Stimulated activated CD4-positive, alpha-beta T cell treated with anti-CD3 and anti-CD28 coated beads, Interleukin-2, amount 100 ng/mL, for 24 hours (primary cell): ENCODE measurements at regions not wholly inside any gene's neighbourhood (a gene's known extent, or its start where the extent isn't known, plus 50 kb on each side); places are given as distances from the start of the nearest gene placed in this dataset.
"Not testable (repeated sequence)": the region's sequence is repeated elsewhere in the genome, so short reads cannot be mapped to it uniquely, and the experiment has no call there.

Source experiments
- DNase-seq, 2 donors: peaks; one replicate each; pipeline ENCODE4 v3.0.0-alpha.2; 2020

GRCh38 chr5:58357121-58357520 is 102.8 kb downstream of the PLK2 start:
- no peak for DNase-seq

GRCh38 chr5:58356662-58357061 is 103.2 kb downstream of the PLK2 start:
- no peak for DNase-seq

GRCh38 chr5:58354827-58355226 is 105.1 kb downstream of the PLK2 start:
- DNase-seq: no peak

GRCh38 chr5:58353992-58354391 is 105.9 kb downstream of the PLK2 start:
- no peak for DNase-seq

GRCh38 chr5:58351190-58351589 is 108.7 kb downstream of the PLK2 start:
- DNase-seq: no peak

GRCh38 chr5:58348996-58349728 is 110.7 kb downstream of the PLK2 start:
- DNase-seq: no peak

DNA sequence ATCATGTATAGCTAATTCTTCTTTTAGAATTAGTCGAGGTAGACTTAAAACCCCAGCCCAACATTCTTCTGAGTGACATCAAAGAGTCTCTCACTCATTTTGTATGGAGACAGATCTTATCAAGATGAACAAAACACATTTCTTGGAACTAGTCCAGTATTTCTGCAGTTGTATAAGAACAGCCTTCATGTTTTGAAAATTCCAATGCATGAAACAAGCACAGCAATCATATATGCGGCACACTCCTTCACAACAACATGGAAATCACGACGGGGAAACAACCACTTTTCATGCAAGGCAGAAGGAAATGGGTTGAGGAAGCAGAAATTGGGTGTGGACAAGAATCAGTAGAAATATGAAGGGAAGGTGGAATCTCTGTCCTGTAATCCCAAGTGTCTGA is 113.8 kb downstream of the PLK2 start:
- DNase-seq: no peak

DNA sequence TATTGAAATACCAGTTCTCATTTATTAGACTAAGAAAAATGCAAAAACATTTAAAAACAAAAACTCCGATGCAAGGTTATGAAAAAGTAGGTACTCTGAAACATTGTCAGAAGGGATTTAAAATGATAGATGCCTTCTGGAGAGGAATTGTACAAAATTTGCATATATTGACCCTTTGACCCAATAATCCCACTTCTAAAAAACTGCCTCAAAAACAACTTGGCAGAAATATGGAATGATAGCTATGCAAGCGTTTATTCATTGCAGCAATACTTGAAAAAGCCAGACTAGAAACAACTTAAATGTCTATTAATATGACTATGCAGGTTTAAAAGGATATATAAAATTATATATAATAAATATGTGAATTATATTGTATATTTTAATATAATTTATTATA is 118.4 kb downstream of the PLK2 start:
- DNase-seq: no peak

DNA sequence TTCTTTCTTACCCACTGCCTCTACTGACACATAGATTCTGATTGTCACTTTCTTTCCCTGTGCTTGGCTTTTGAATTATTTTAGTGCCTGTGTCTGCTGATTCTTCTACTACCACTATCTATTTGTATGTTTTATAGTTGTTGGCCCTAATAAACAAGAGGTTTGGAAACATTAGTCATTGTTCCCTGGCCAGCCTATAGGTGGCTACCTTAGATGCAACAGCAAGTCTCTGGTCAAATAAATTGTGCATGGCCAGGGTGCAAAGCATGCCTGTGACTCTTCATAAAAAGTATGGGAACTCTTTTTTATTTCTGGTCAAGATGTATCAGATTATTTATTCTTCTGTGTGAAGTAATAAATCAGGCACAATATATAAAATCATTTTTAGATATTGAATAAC is 124.4 kb downstream of the PLK2 start:
- DNase-seq: no peak

DNA sequence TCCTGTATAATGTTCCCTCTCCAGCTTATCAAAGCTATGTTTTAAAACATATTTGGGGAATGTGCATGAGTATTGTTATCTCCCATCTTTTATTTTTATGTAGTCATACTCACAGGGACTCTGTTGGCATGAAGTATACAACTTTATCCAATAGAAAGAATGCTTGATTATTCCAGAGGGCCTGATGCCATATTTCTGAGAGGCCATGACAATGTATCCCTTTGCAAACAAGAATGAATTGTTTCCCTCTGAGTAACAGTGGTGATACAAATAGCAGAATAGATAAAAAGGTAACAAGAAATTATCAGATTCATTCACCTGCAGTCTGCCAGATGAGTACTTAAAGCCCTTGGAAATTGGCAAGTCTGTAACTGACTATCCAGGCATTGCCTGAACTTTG is 125.9 kb downstream of the PLK2 start:
- no peak for DNase-seq

DNA sequence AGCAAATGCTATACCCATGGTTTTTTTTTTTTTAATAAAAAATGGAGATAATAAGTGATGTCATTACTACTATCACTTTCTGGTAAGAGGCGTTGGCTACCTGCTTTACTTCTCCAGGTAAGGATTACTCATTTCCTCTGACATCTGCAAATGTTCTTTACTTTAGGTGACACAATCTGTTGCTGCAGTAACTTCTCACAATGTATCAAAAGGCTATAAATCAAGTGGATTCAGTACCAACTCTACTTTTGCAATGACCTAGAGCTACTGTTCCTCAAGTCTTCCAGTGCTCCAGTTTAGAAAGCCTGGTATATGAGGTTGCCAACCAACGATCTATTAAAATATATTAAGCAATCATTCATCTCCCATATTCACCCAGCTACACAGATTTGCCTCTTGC is 129.1 kb downstream of the PLK2 start:
- DNase-seq: no peak

GRCh38 chr5:58327289-58327688 is 132.6 kb downstream of the PLK2 start:
- no peak for DNase-seq

- DNase-seq: no peak
Observed at GRCh38 chr5:58326022-58326421, 133.9 kb downstream of the PLK2 start.

DNA sequence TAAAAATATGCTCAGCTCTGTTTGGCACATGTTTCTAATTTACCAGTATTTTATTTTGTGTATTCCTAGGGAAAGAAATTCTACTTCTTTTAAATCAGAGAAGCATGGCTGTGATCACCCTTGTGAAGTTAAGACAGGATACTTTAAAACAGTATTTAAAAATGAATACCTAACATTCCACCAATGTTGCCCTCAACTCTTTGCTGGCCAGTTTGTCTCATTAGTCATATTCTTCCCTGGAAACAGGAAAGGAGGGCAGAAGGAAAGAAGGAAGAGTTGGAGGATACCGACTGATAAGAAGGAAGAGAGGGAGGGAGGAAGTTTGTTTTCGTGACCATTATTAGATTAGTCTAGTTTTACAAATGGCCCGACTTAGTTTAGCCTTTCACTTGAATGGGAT is 137.4 kb downstream of the PLK2 start:
- no peak for DNase-seq

GRCh38 chr5:58318468-58318867 is 141.4 kb downstream of the PLK2 start:
- no peak for DNase-seq

DNA sequence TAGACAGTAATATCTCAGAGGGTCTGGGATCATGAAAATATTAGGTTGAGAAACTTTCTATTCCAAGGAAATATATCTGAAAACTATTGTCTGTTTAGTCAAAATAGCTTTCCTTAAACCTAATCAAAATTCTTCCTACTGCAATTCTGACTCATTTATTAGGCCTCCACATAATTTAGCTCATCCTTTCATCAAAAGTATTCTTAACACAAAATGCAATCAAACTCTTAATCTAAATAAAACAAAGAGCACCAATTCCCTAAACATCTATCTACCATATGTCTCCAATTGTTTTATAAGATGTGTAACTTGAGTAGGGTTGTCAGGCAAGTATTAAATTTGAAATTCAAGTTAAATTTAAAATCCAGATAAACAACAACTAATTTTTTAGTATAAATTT is 142.1 kb downstream of the PLK2 start:
- DNase-seq: no peak

DNA sequence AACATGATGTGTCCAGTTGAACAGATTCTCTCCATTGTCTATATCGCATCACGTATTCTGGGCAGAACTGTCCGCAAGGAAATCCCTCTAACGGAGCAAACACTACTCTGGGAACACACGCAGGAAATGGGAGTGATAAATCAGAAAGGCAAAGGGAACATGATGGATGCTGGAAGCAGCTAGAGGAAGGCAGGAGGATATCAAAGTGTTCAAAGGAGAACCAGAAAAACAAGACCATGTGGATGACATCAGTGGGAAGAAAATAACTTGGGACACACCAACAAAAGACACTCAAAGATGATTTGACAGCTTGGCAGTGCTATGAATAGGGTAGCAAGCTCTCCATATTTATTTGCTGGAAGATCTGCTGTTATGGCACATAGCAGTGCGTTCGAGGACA is 142.9 kb downstream of the PLK2 start:
- DNase-seq: no peak

GRCh38 chr5:58315794-58316193 is 144.1 kb downstream of the PLK2 start:
- DNase-seq: no peak

DNA sequence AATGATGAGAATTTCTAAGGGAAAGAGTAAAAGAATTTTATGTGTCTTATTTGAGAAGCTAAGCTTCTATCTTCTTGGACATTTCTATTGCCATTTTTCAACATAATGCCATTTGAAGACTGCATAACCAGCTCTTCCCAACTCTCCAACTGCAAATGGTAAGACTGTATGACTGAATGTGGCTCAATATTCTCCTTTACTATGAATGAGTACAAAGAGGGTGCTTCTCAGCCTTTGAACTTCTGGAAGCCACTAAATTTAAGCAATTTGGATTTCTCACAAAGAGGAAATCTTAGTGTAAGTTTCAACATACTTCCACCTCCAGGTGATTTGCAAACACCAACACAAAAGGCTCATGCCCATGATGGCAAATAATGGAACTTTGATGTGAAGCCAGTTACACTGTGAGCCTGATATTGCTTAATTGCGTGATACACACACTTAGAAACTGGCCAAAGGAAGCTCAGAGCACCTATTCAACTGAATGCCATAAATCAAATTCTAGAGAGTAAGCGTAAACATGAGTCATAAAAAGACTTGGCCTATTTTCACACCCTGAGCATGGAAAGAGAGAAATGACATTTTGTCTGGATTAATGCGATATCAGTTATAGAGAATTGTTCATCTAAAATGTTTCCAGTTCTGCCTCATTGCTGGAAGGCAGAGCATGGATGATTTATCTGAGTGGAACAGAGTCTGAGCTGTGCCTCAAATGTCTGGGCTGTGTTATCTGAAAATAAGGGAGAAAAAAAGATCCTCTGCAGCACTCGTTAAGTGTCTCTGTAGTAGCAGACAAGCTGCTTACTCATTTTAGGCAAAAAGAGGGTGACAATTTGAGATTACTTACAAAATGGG is 145.3 kb downstream of the PLK2 start:
- no peak for DNase-seq

DNA sequence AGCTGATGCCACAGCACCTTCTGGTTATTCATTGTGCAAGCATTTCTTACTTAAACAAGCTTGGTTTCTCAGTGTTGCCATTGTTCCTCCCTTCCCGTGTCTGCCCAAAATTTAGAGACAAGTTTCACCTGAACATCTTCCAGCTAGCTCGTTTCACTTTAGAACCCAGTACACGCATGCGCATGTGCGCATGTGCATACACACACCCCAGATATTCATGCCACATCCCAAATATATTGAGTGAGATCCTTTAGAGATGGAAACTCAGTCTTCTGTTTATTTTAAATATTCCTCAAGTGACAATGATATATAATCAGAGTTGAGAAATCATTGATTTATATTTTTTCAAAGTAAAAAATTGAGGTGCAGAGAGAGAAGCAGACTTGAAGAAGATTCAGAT is 147.6 kb downstream of the PLK2 start:
- no peak for DNase-seq

GRCh38 chr5:58311526-58311925 is 148.4 kb downstream of the PLK2 start:
- no peak for DNase-seq

- DNase-seq: not testable (repeated sequence)
Observed at GRCh38 chr5:58308384-58308783, 151.5 kb downstream of the PLK2 start.

GRCh38 chr5:58300346-58300895 is 159.5 kb downstream of the PLK2 start:
- no peak for DNase-seq

DNA sequence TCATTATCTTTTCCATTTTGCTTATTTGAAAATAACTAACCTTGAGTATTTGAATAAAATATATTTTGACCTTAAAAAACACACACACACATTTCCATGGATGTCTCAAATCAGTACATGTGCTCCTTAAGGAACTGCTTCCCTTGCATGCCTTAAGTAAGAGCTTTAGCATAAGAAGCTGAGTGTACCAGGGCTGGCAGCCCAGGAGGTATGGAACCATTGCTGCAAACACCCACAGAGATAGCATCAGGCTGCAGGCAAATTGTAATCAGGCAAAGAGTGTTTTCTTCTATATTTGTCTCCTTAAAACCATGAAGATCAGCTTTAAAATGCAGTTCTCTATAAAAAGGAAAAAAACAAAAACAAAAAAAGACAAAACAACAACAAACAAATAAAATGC is 160.6 kb downstream of the PLK2 start:
- no peak for DNase-seq
